Neural progenitor cell (in vitro differentiated cells): ENCODE measurements at regions not wholly inside any gene's neighbourhood (a gene's known extent, or its start where the extent isn't known, plus 50 kb on each side); places are given as distances from the start of the nearest gene placed in this dataset. TPM values are rescaled to one million over a fixed set of nuclear protein-coding genes. Genes with fewer than 3 reads are reported as not detected.

ENCODE experiments used
- DNase-seq: peaks from one replicate; pipeline ENCODE4 v3.0.0-alpha.2; 2016; ENCODE audit warnings: low spot score
- H2AFZ ChIP-seq: fragments of 200-600 bp; sonication (generic); replicated peaks from 2 replicates; pipeline ENCODE4 v1.6.1; 2016; ENCODE audit warnings: antibody characterized with exemption
- H3F3A ChIP-seq: fragments of 200-600 bp; sonication (generic); 2 replicates; pipeline ENCODE4 v1.6.1; 2016; ENCODE audit warnings: antibody characterized with exemption, low read depth
- H3K27ac ChIP-seq: fragments of 200-600 bp; sonication (generic); 2 replicates; pipeline ENCODE4 v1.5.1; 2016; ENCODE audit warnings: mild to moderate bottlenecking
- H3K27me3 ChIP-seq: fragments of 200-600 bp; sonication (generic); 2 replicates; pipeline ENCODE4 v1.6.1; 2016; ENCODE audit warnings: mild to moderate bottlenecking, moderate library complexity
- H3K36me3 ChIP-seq: fragments of 200-600 bp; sonication (generic); 2 replicates; pipeline ENCODE4 v1.5.1; 2016
- H3K4me1 ChIP-seq: fragments of 200-600 bp; sonication (generic); 2 replicates; pipeline ENCODE4 v1.6.1; 2016; ENCODE audit warnings: mixed run types
- H3K4me2 ChIP-seq: fragments of 200-600 bp; sonication (generic); 2 replicates; pipeline ENCODE4 v1.6.1; 2016
- H3K4me3 ChIP-seq: fragments of 200-600 bp; sonication (generic); 2 replicates; pipeline ENCODE4 v1.5.1; 2016
- H3K79me2 ChIP-seq: fragments of 200-600 bp; sonication (generic); 2 replicates; pipeline ENCODE4 v1.6.1; 2016; ENCODE audit warnings: low read depth
- H3K9ac ChIP-seq: fragments of 200-600 bp; sonication (generic); 2 replicates; pipeline ENCODE4 v1.6.1; 2016
- H3K9me3 ChIP-seq: fragments of 200-600 bp; sonication (generic); 2 replicates; pipeline ENCODE4 v1.5.1; 2016; ENCODE audit warnings: low read depth
- H4K20me1 ChIP-seq: fragments of 200-600 bp; sonication (generic); 2 replicates; pipeline ENCODE4 v1.6.1; 2016; ENCODE audit warnings: low read depth
- H3K27ac Mint-ChIP-seq: 3 replicates; pipeline ENCODE4 v1.8.0; 2021; ENCODE audit warnings: mixed read lengths
- H3K27me3 Mint-ChIP-seq: 2 replicates; pipeline ENCODE4 v1.8.0; 2022; ENCODE audit warnings: low read depth, mild to moderate bottlenecking, inconsistent platforms, moderate library complexity, mixed read lengths; ENCODE audit not compliant: insufficient read depth
- H3K36me3 Mint-ChIP-seq: 3 replicates; pipeline ENCODE4 v1.8.0; 2021; ENCODE audit warnings: mixed read lengths
- H3K4me1 Mint-ChIP-seq: 3 replicates; pipeline ENCODE4 v1.8.0; 2021; ENCODE audit warnings: mixed read lengths
- H3K4me3 Mint-ChIP-seq: 3 replicates; pipeline ENCODE4 v1.8.0; 2021; ENCODE audit warnings: mild to moderate bottlenecking, moderate library complexity, mixed read lengths
- H3K9me3 Mint-ChIP-seq: 3 replicates; pipeline ENCODE4 v1.8.0; 2020; ENCODE audit warnings: mixed read lengths
- CTCF ChIP-seq: fragments of 200-600 bp; sonication (generic); IDR thresholded peaks from 2 replicates; pipeline ENCODE4 v1.5.1; 2017; ENCODE audit warnings: antibody characterized with exemption, mild to moderate bottlenecking
- EZH2 ChIP-seq: fragments of 200-600 bp; sonication (generic); IDR thresholded peaks from 2 replicates; pipeline ENCODE4 v1.6.1; 2017; ENCODE audit warnings: antibody characterized with exemption, mild to moderate bottlenecking, moderate library complexity
- EZH2phosphoT487 ChIP-seq: fragments of 200-600 bp; sonication (generic); IDR thresholded peaks from 2 replicates; pipeline ENCODE4 v1.6.1; 2017; ENCODE audit warnings: antibody characterized with exemption
- small RNA-seq: library from RNA; depleted of rRNA; stranded (forward); fragments of <200 nt; gene quantifications from one replicate; pipeline ENCODE3, GENCODE V24; 2015

- Histone ChIP-seq H4K20me1 (no peaks in the 10 kb centered on the region), H3F3A (no peaks in the 10 kb centered on the region), H3K9me3 (no peaks in the 10 kb centered on the region), H3K4me3 (no peak overlapping the region), H3K79me2 (no peaks in the 10 kb centered on the region), H3K4me2 (no peak overlapping the region), H3K27me3 (no peaks in the 10 kb centered on the region), H3K9ac (no peak overlapping the region), H2AFZ (no peak overlapping the region), H3K27ac (no peak overlapping the region), H3K4me1 (no peaks in the 10 kb centered on the region), H3K36me3 (no peaks in the 10 kb centered on the region)
- no peaks in the 10 kb centered on the region for H3K4me1 Mint-ChIP-seq
- no peak overlapping the region for H3K4me3 Mint-ChIP-seq
- no peaks in the 10 kb centered on the region for H3K9me3 Mint-ChIP-seq
- no peaks in the 10 kb centered on the region for H3K36me3 Mint-ChIP-seq
- H3K27ac Mint-ChIP-seq: no peak overlapping the region
- no peak for DNase-seq
- no peak for TF ChIP-seq EZH2phosphoT487
- TF ChIP-seq EZH2: no peak
- no peak for TF ChIP-seq CTCF
- no peaks in the 10 kb centered on the region for H3K27me3 Mint-ChIP-seq
Measured at GRCh38 chr1:116322752-116323405, 50.2 kb upstream of the ATP1A1 start.

Small RNA genes in the stretch of these regions (small RNA-seq; reads per million reads assigned to genes)
- gene RF00012: not detected
